ENCODE measurements at regions not wholly inside any gene's neighbourhood (a gene's known extent, or its start where the extent isn't known, plus 50 kb on each side); places are given as distances from the start of the nearest gene placed in this dataset.
"Not testable (repeated sequence)": the region's sequence is repeated elsewhere in the genome, so short reads cannot be mapped to it uniquely, and the experiment has no call there.

GRCh38 chrX:143240658-143241057, 214.9 kb downstream of the SPANXN4 start:
- Mint-ChIP-seq H3K4me1 (ENCODE audit: unreplicated experiment) (no peaks in the 10 kb centered on the region), H3K36me3 (ENCODE audit: low read depth, unreplicated experiment) (no peaks in the 10 kb centered on the region), H3K27ac (ENCODE audit: unreplicated experiment) (no peak overlapping the region), H3K27me3 (ENCODE audit: unreplicated experiment) (no peaks in the 10 kb centered on the region), H3K4me3 (ENCODE audit: unreplicated experiment) (no peak overlapping the region), H3K9me3 (ENCODE audit: unreplicated experiment) (no peaks in the 10 kb centered on the region)
- TF ChIP-seq CTCF (IDR thresholded peaks at IDR 0.05; ENCODE audit: unreplicated experiment), result no peak
- DNase-seq (ENCODE audit: low spot score), result no peak

- no peaks in the 10 kb centered on the region for H3K36me3 Mint-ChIP-seq (ENCODE audit: low read depth, unreplicated experiment)
- H3K27ac Mint-ChIP-seq (ENCODE audit: unreplicated experiment), result no peak overlapping the region
- no peaks in the 10 kb centered on the region for H3K4me1 Mint-ChIP-seq (ENCODE audit: unreplicated experiment)
- H3K4me3 Mint-ChIP-seq (ENCODE audit: unreplicated experiment), result no peak overlapping the region
- H3K27me3 Mint-ChIP-seq (ENCODE audit: unreplicated experiment), result no peaks in the 10 kb centered on the region
- DNase-seq (ENCODE audit: low spot score), result no peak
- H3K9me3 Mint-ChIP-seq (ENCODE audit: unreplicated experiment), result no peaks in the 10 kb centered on the region
- TF ChIP-seq CTCF (IDR thresholded peaks at IDR 0.05; ENCODE audit: unreplicated experiment), result no peak
Observed at GRCh38 chrX:143231492-143231891, 205.8 kb downstream of the SPANXN4 start.

- not testable (repeated sequence) for H3K4me1 Mint-ChIP-seq (ENCODE audit: unreplicated experiment); H3K4me3 Mint-ChIP-seq (ENCODE audit: unreplicated experiment); H3K27me3 Mint-ChIP-seq (ENCODE audit: unreplicated experiment); H3K36me3 Mint-ChIP-seq (ENCODE audit: low read depth, unreplicated experiment); DNase-seq (ENCODE audit: low spot score); H3K9me3 Mint-ChIP-seq (ENCODE audit: unreplicated experiment); H3K27ac Mint-ChIP-seq (ENCODE audit: unreplicated experiment)
Observed at GRCh38 chrX:143228600-143228999, 202.9 kb downstream of the SPANXN4 start.

- no peak overlapping the region for H3K27ac Mint-ChIP-seq (ENCODE audit: unreplicated experiment)
- no peaks in the 10 kb centered on the region for H3K36me3 Mint-ChIP-seq (ENCODE audit: low read depth, unreplicated experiment)
- no peaks in the 10 kb centered on the region for H3K27me3 Mint-ChIP-seq (ENCODE audit: unreplicated experiment)
- H3K4me3 Mint-ChIP-seq (ENCODE audit: unreplicated experiment), result no peak overlapping the region
- TF ChIP-seq CTCF (IDR thresholded peaks at IDR 0.05; ENCODE audit: unreplicated experiment), result no peak
- H3K4me1 Mint-ChIP-seq (ENCODE audit: unreplicated experiment), result no peaks in the 10 kb centered on the region
- H3K9me3 Mint-ChIP-seq (ENCODE audit: unreplicated experiment), result no peaks in the 10 kb centered on the region
- no peak for DNase-seq (ENCODE audit: low spot score)
Observed at GRCh38 chrX:143206966-143207365, 181.2 kb downstream of the SPANXN4 start.

- Mint-ChIP-seq H3K27ac (ENCODE audit: unreplicated experiment) (no peak overlapping the region), H3K4me3 (ENCODE audit: unreplicated experiment) (no peak overlapping the region), H3K36me3 (ENCODE audit: low read depth, unreplicated experiment) (no peaks in the 10 kb centered on the region), H3K27me3 (ENCODE audit: unreplicated experiment) (no peaks in the 10 kb centered on the region), H3K4me1 (ENCODE audit: unreplicated experiment) (no peaks in the 10 kb centered on the region), H3K9me3 (ENCODE audit: unreplicated experiment) (no peaks in the 10 kb centered on the region)
- no peak for DNase-seq (ENCODE audit: low spot score)
- no peak for TF ChIP-seq CTCF (IDR thresholded peaks at IDR 0.05; ENCODE audit: unreplicated experiment)
Observed at GRCh38 chrX:143171703-143172102, 146.0 kb downstream of the SPANXN4 start.

- TF ChIP-seq CTCF (IDR thresholded peaks at IDR 0.05; ENCODE audit: unreplicated experiment), result no peak
- Mint-ChIP-seq H3K9me3 (ENCODE audit: unreplicated experiment) (no peaks in the 10 kb centered on the region), H3K27ac (ENCODE audit: unreplicated experiment) (no peak overlapping the region), H3K27me3 (ENCODE audit: unreplicated experiment) (no peaks in the 10 kb centered on the region), H3K36me3 (ENCODE audit: low read depth, unreplicated experiment) (no peaks in the 10 kb centered on the region), H3K4me3 (ENCODE audit: unreplicated experiment) (no peak overlapping the region), H3K4me1 (ENCODE audit: unreplicated experiment) (no peaks in the 10 kb centered on the region)
- DNase-seq (ENCODE audit: low spot score), result no peak
Observed at GRCh38 chrX:143165778-143166177, 140.1 kb downstream of the SPANXN4 start.

Data from endothelial cell (in vitro differentiated cells).